ENCODE measurements at regions not wholly inside any gene's neighbourhood (a gene's known extent, or its start where the extent isn't known, plus 50 kb on each side); places are given as distances from the start of the nearest gene placed in this dataset.
A peak's percentile ranks its signal among the peaks of the same experiment; 100 is the strongest.

- Histone ChIP-seq H3K9me3 (no peaks in the 10 kb centered on the region), H3K27me3 (no peaks in the 10 kb centered on the region), H3K36me3 (no peaks in the 10 kb centered on the region), H3K4me3 (replicated peaks in 1 of 3) (no peak overlapping the region), H3K4me1 (no peaks in the 10 kb centered on the region), H3K27ac (no peak overlapping the region)
- 8 to 10% methylated on average over 3 of the region's 3 CpGs for WGBS, 2 donors
- no peak for TF ChIP-seq POLR2A (IDR thresholded peaks at IDR 0.05)
- TF ChIP-seq, protein P1, sequence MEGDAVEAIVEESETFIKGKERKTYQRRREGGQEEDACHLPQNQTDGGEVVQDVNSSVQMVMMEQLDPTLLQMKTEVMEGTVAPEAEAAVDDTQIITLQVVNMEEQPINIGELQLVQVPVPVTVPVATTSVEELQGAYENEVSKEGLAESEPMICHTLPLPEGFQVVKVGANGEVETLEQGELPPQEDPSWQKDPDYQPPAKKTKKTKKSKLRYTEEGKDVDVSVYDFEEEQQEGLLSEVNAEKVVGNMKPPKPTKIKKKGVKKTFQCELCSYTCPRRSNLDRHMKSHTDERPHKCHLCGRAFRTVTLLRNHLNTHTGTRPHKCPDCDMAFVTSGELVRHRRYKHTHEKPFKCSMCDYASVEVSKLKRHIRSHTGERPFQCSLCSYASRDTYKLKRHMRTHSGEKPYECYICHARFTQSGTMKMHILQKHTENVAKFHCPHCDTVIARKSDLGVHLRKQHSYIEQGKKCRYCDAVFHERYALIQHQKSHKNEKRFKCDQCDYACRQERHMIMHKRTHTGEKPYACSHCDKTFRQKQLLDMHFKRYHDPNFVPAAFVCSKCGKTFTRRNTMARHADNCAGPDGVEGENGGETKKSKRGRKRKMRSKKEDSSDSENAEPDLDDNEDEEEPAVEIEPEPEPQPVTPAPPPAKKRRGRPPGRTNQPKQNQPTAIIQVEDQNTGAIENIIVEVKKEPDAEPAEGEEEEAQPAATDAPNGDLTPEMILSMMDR (IDR thresholded peaks at IDR 0.05): peak in 5 of 6 experiments; percentile 11 to 56 (median 51)
- DNase-seq: no peak
- intact Hi-C loops (cut with DNase I): loop anchor here (5.0 kb wide), 1 partner anchor 1415 kb away; no protein-coding TSS in a partner anchor
These were observed 72.4 kb upstream of the MPDZ start for GRCh38 chr9:13351778-13352386.

- H3K4me3 ChIP-seq (replicated peaks in 1 of 3): no peak overlapping the region
- H3K9me3 ChIP-seq: no peaks in the 10 kb centered on the region
- no peak for TF ChIP-seq POLR2A (IDR thresholded peaks at IDR 0.05)
- TF ChIP-seq, protein P1 (IDR thresholded peaks at IDR 0.05): no peak
- H3K36me3 ChIP-seq: no peaks in the 10 kb centered on the region
- no peaks in the 10 kb centered on the region for H3K4me1 ChIP-seq
- no peak for DNase-seq
- H3K27ac ChIP-seq: no peak overlapping the region
- WGBS, 2 donors: 76 to 88% methylated on average over 2 of the region's 2 CpGs
- H3K27me3 ChIP-seq: no peaks in the 10 kb centered on the region
- intact Hi-C loops (cut with DNase I): no loop called here
These were observed 53.1 kb upstream of the MPDZ start for GRCh38 chr9:13332571-13332970.

GRCh38 chr9:13331320-13331719, 51.8 kb upstream of the MPDZ start:
- Histone ChIP-seq H3K4me1 (no peaks in the 10 kb centered on the region), H3K4me3 (replicated peaks in 1 of 3) (no peak overlapping the region), H3K27me3 (no peaks in the 10 kb centered on the region), H3K36me3 (no peaks in the 10 kb centered on the region), H3K9me3 (no peaks in the 10 kb centered on the region), H3K27ac (no peak overlapping the region)
- no peak for DNase-seq
- TF ChIP-seq, protein P1 (IDR thresholded peaks at IDR 0.05): no peak
- TF ChIP-seq POLR2A (IDR thresholded peaks at IDR 0.05): no peak
- intact Hi-C loops (cut with DNase I): no loop called here
- WGBS, 2 donors: 91 to 93% methylated on average over 3 of the region's 3 CpGs

- H3K4me1 ChIP-seq: no peaks in the 10 kb centered on the region
- no peak for TF ChIP-seq POLR2A (IDR thresholded peaks at IDR 0.05)
- TF ChIP-seq, protein P1 (IDR thresholded peaks at IDR 0.05): no peak
- WGBS, 2 donors: 20 to 45% methylated on average over 1 of the region's 1 CpG
- H3K9me3 ChIP-seq: no peaks in the 10 kb centered on the region
- no peak for DNase-seq
- H3K27me3 ChIP-seq: no peaks in the 10 kb centered on the region
- H3K27ac ChIP-seq: no peak overlapping the region
- intact Hi-C loops (cut with DNase I): no loop called here
- no peak overlapping the region for H3K4me3 ChIP-seq (replicated peaks in 1 of 3)
- H3K36me3 ChIP-seq: no peaks in the 10 kb centered on the region
These were observed 51.0 kb upstream of the MPDZ start for GRCh38 chr9:13330396-13331004.

Data from thyroid gland (tissue), 4 donors.